Testis (tissue), 2 donors: ENCODE measurements at regions not wholly inside any gene's neighbourhood (a gene's known extent, or its start where the extent isn't known, plus 50 kb on each side); places are given as distances from the start of the nearest gene placed in this dataset.

Source experiments
- CTCF ChIP-seq, 3 experiments: fragments of 450-650 bp in 2 of 3; fragments of 200-600 bp in 1 of 3; sonication (generic) in 1 of 3; IDR thresholded peaks; one replicate each; pipeline ENCODE4 v1.5.1; 2016 to 2019; ENCODE audit warnings: antibody characterized with exemption in 3 of 3, mild to moderate bottlenecking in 2 of 3, moderate library complexity in 1 of 3
- POLR2A ChIP-seq: fragments of 450-650 bp; IDR thresholded peaks from one replicate; pipeline ENCODE4 v1.6.1; 2017; ENCODE audit warnings: antibody characterized with exemption, mild to moderate bottlenecking, moderate library complexity

- no peak for TF ChIP-seq POLR2A
- TF ChIP-seq CTCF (IDR thresholded peaks at IDR 0.05), result no peak
Measured at GRCh38 chr7:68432585-68432984, 1165.7 kb upstream of the AUTS2 start.
